ENCODE measurements at regions not wholly inside any gene's neighbourhood (a gene's known extent, or its start where the extent isn't known, plus 50 kb on each side); places are given as distances from the start of the nearest gene placed in this dataset.

DNA sequence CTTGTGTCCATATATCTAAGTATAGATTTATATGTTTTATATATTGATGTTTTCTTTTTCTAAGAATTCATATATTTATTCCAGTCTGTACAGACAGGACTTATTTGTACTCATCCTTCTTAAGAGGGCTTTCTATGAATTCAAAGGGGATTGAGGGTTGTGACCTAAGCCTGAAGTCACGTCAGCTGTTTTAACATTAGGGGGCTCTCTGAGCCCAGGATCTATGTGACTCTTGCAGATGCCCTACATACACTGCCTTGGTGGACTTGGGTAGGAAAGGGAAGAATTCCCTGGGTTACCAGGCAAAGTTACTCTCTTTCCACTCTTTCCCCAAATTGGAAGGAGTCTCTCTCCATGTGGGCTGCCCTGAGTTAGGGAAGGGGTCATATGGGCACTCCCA lies 283.8 kb upstream of the DAB1 start:
- TF ChIP-seq, protein P1, sequence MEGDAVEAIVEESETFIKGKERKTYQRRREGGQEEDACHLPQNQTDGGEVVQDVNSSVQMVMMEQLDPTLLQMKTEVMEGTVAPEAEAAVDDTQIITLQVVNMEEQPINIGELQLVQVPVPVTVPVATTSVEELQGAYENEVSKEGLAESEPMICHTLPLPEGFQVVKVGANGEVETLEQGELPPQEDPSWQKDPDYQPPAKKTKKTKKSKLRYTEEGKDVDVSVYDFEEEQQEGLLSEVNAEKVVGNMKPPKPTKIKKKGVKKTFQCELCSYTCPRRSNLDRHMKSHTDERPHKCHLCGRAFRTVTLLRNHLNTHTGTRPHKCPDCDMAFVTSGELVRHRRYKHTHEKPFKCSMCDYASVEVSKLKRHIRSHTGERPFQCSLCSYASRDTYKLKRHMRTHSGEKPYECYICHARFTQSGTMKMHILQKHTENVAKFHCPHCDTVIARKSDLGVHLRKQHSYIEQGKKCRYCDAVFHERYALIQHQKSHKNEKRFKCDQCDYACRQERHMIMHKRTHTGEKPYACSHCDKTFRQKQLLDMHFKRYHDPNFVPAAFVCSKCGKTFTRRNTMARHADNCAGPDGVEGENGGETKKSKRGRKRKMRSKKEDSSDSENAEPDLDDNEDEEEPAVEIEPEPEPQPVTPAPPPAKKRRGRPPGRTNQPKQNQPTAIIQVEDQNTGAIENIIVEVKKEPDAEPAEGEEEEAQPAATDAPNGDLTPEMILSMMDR (IDR thresholded peaks at IDR 0.05) = no peak
- no peak overlapping the region for H3K27ac ChIP-seq
- H3K36me3 ChIP-seq = no peaks in the 10 kb centered on the region

DNA sequence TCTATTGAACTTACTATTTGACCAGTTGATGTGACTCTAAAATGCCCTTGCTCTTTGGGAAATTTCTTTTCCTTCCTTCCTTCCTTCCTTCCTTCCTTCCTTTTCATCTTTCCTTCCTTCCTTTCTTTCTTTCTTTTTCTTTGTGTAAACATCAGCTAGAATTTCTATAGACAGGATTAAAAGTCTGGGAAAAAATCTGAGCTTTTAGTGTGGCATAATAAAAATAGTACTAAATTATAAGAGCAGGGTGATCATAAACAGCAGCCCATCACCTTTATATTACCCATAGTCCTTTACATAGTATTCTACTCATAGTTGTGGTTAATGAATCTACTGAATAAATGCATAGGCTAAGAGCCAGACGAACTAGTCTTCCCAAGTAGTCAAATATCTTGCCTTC lies 281.0 kb upstream of the DAB1 start:
- Histone ChIP-seq H3K9me3 (no peaks in the 10 kb centered on the region), H3K27ac (no peak overlapping the region), H3K27me3 (no peaks in the 10 kb centered on the region), H3K4me1 (no peaks in the 10 kb centered on the region), H3K36me3 (no peaks in the 10 kb centered on the region), H3K4me3 (no peak overlapping the region)
- DNase-seq (ENCODE audit: low spot score) = no peak
- TF ChIP-seq, protein P1 (IDR thresholded peaks at IDR 0.05) = no peak

More for the DNA sequence above, 283.8 kb upstream of the DAB1 start:
- no peaks in the 10 kb centered on the region for H3K9me3 ChIP-seq
- H3K4me3 ChIP-seq = no peak overlapping the region
- H3K4me1 ChIP-seq = no peaks in the 10 kb centered on the region
- H3K27me3 ChIP-seq = no peaks in the 10 kb centered on the region
- no peak for DNase-seq (ENCODE audit: low spot score)

DNA sequence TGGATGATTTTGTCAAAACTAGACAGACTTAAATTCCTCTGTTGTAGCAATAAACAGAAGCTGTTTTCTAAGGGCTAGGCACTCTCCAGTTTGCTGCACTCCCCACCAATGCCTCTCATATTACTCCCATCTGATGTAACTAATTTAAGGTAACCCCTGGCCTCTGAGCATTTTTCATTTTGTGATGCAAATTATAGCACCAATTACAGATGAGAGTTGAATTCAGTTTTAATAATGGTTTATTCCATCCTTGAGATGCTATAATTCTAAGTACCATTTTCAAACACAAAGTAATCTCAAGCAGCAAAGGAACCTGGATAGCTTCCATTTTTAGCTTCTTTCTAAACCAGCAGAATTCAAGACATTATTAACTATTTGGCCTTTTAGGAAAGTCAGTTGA lies 280.4 kb upstream of the DAB1 start:
- Histone ChIP-seq H3K36me3 (no peaks in the 10 kb centered on the region), H3K27me3 (no peaks in the 10 kb centered on the region), H3K9me3 (no peaks in the 10 kb centered on the region), H3K4me3 (no peak overlapping the region), H3K4me1 (no peaks in the 10 kb centered on the region), H3K27ac (no peak overlapping the region)
- TF ChIP-seq, protein P1 (IDR thresholded peaks at IDR 0.05) = no peak
- no peak for DNase-seq (ENCODE audit: low spot score)

DNA sequence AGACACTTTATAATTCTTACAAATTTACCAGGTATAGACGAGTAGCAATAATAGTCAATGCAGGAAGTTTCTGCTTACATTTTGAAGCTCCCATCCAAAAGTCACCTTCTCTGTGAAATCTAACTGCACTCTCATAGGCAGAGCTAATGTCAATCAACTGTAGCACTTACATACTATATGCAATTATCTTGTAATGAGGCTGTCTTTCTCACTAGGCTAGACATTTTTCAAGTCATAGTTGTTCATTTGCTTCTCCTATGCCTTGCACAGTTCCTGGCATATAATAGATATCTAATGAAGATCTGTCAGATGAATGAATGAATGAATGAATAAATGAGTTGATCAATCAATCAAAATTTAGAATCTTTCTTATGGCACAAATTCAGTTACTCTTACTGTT lies 273.0 kb upstream of the DAB1 start:
- no peaks in the 10 kb centered on the region for H3K4me1 ChIP-seq
- TF ChIP-seq, protein P1 (IDR thresholded peaks at IDR 0.05) = no peak

DNA sequence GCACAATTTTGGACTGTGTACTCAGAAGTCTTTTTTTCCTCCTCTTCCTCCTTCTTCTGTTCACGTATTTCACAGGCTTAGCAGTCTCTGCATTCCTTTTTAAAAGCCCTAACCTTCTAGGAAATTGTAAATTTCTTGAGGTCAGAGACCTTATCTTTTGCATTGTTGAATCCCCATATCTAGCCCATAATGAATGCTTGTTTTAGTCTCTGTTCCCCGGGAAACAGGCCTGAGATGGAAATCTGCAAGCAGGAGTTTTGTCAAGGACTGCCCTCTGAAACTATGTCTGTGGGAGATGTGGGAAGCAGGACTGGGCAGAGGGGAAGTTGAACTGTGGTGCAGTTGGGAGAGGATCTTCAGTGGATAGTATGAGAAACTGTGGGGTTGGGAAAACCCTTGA lies 272.2 kb upstream of the DAB1 start:
- H3K4me3 ChIP-seq = no peak overlapping the region
- no peaks in the 10 kb centered on the region for H3K36me3 ChIP-seq
- H3K27me3 ChIP-seq = no peaks in the 10 kb centered on the region
- TF ChIP-seq, protein P1 (IDR thresholded peaks at IDR 0.05) = no peak
- DNase-seq (ENCODE audit: low spot score) = no peak
- no peaks in the 10 kb centered on the region for H3K4me1 ChIP-seq
- no peak overlapping the region for H3K27ac ChIP-seq
- H3K9me3 ChIP-seq = peaks cover 0 to 3% of the 10 kb centered on the region in 2 donors

More for the DNA sequence above, 273.0 kb upstream of the DAB1 start:
- no peak for DNase-seq (ENCODE audit: low spot score)
- H3K4me3 ChIP-seq = no peak overlapping the region
- H3K36me3 ChIP-seq = no peaks in the 10 kb centered on the region
- H3K27ac ChIP-seq = no peak overlapping the region
- H3K9me3 ChIP-seq = peaks cover 0 to 3% of the 10 kb centered on the region in 2 donors
- H3K27me3 ChIP-seq = no peaks in the 10 kb centered on the region

DNA sequence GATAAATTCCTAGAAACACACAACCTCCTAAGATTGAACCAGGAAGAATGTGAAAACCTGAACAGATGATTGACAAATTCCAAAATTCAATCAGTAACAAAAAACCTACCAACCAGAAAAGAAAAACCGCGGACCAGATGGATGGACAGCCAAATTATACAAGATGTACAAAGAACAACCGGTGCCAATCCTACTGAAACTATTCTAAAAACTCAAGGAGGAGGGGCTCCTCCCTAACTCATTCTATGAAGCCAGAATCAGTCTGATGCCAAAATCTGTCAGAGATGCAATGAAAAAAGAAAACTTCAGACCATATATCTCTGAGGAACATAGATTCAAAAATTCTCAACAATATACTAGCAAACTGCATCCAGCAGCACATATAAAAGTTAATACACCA lies 262.4 kb upstream of the DAB1 start:
- H3K9me3 ChIP-seq = peaks cover 0 to 9% of the 10 kb centered on the region in 2 donors

More for the DNA sequence above, 262.4 kb upstream of the DAB1 start:
- no peak overlapping the region for H3K4me3 ChIP-seq
- H3K27me3 ChIP-seq = no peaks in the 10 kb centered on the region
- H3K27ac ChIP-seq = no peak overlapping the region
- DNase-seq (ENCODE audit: low spot score) = no peak
- no peaks in the 10 kb centered on the region for H3K4me1 ChIP-seq
- TF ChIP-seq, protein P1 (IDR thresholded peaks at IDR 0.05) = no peak
- no peaks in the 10 kb centered on the region for H3K36me3 ChIP-seq

All from right atrium auricular region (tissue), 2 donors.